ENCODE measurements at regions not wholly inside any gene's neighbourhood (a gene's known extent, or its start where the extent isn't known, plus 50 kb on each side); places are given as distances from the start of the nearest gene placed in this dataset.

DNA sequence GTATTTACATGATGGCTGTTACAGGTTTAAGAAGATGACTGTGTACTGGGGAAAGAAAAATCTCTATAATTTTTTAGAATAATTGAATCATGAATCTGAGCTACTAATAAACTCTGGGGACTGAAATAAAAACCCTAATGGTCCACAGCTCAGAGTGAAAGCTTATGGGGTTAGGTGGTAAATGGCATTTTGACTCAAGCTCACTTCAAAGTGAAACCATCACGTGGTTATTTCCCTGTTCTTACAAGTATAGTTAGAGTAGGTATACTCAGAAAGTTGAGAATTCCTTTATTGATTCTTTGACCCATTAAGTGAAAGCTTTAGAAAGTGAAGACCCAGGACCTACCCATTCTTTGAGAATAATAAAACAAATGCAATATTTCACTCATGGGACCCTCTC is 626.2 kb upstream of the SETBP1 start:
- H3K27me3 Mint-ChIP-seq = no peaks in the 10 kb centered on the region
- ChIA-PET POLR2A (no interaction called here), CTCF (no interaction called here)
- no peak overlapping the region for H3K4me3 Mint-ChIP-seq
- no peak overlapping the region for H3K27ac Mint-ChIP-seq
- H3K9me3 Mint-ChIP-seq = no peaks in the 10 kb centered on the region
- no peaks in the 10 kb centered on the region for H3K36me3 Mint-ChIP-seq (ENCODE audit: low read depth)
- H3K4me1 Mint-ChIP-seq = no peaks in the 10 kb centered on the region
- no peak for DNase-seq

DNA sequence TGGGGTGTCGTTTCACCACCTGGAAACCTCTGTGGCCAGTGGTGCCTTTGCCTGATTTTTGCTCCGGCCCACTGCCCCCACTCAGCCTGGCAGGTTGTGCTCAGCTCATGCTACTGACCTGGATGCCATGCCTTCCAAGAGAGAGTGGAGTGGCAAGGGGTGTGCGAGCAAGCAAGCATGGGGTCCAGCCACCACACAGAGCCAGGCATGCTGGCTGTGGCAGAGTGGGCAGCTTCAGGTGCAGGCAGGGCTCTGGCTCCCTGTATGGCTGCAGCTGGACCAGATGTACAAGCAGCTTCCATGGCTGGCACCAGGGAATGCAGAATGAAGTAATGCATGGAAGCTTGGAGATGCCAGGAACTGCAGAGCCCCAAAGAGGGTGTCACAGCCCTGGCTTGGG is 620.5 kb upstream of the SETBP1 start:
- Mint-ChIP-seq H3K27ac (no peak overlapping the region), H3K36me3 (ENCODE audit: low read depth) (no peaks in the 10 kb centered on the region), H3K27me3 (no peaks in the 10 kb centered on the region), H3K9me3 (no peaks in the 10 kb centered on the region), H3K4me1 (no peaks in the 10 kb centered on the region), H3K4me3 (no peak overlapping the region)
- DNase-seq = no peak
- POLR2A ChIA-PET = no interaction called here
- CTCF ChIA-PET = interaction anchor here (0.5 kb wide), 1 partner anchor 44 kb away, joined by 3 read pairs; no protein-coding TSS in a partner anchor

DNA sequence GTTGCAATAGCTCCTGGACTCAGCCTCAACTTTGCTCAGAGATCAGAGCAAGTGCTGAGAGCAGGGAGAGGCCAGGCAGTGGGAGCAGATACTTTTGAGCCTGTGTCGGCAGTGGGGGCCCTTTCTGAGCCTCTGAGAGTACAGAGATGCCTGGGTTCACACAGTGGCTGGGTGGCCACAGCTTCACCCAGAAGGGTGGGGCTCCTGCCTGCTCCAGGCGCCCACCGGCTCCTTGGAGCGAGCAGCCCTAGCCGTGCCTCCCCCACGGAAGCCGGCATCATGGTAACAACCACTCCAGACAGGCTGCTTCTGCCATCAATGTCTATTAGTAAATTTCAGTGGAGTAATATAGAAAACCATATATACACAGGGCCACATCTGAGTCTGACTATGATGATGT is 619.2 kb upstream of the SETBP1 start:
- no peaks in the 10 kb centered on the region for H3K36me3 Mint-ChIP-seq (ENCODE audit: low read depth)

DNA sequence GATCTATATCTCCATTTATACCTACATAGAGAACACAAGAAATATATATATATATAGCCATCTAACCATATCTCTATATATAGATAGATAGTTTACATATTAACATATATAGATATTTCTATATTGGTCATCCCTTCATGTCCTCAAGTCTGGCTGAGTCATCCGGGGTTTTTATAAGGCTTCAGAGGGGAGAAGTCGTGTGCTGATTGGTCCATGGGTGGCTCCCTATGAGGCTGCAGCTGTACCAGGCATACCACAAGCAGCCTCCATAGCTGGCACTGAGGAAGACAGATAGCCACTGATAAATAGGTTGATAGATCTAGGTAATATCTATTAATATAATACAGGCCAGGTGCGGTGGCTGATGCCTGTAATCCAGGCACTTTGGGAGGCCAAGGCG is 618.3 kb upstream of the SETBP1 start:
- Mint-ChIP-seq H3K27me3 (no peaks in the 10 kb centered on the region), H3K4me3 (no peak overlapping the region), H3K4me1 (no peaks in the 10 kb centered on the region), H3K36me3 (ENCODE audit: low read depth) (no peaks in the 10 kb centered on the region), H3K27ac (no peak overlapping the region), H3K9me3 (no peaks in the 10 kb centered on the region)
- DNase-seq = no peak
- ChIA-PET POLR2A (no interaction called here), CTCF (no interaction called here)

More for the DNA sequence above, 619.2 kb upstream of the SETBP1 start:
- H3K27ac Mint-ChIP-seq = no peak overlapping the region
- H3K27me3 Mint-ChIP-seq = no peaks in the 10 kb centered on the region
- DNase-seq = no peak
- no peaks in the 10 kb centered on the region for H3K9me3 Mint-ChIP-seq
- POLR2A ChIA-PET = no interaction called here
- H3K4me1 Mint-ChIP-seq = no peaks in the 10 kb centered on the region
- H3K4me3 Mint-ChIP-seq = no peak overlapping the region
- CTCF ChIA-PET = no interaction called here

DNA sequence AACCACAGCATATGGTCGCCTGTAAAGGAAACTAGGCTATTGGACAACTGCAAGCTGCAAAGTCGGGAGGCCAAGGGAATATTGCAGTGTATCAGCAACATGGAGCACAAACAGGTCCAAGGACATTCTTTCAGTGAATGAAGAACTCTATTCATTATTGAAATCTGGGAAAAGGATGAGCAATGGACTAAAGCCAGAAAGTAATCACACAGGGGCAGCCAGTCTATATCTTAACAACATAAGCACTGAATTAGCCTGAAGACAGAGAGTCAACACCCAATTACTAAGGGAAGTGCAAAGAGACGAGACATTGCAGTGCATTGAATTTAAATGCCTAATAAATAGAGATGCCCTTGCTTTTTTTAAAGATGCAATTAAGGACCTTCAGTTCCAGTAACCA is 615.5 kb upstream of the SETBP1 start:
- DNase-seq = no peak
- no peaks in the 10 kb centered on the region for H3K4me1 Mint-ChIP-seq
- H3K4me3 Mint-ChIP-seq = no peak overlapping the region
- H3K9me3 Mint-ChIP-seq = no peaks in the 10 kb centered on the region
- POLR2A ChIA-PET = no interaction called here
- no peaks in the 10 kb centered on the region for H3K36me3 Mint-ChIP-seq (ENCODE audit: low read depth)
- no peak overlapping the region for H3K27ac Mint-ChIP-seq
- CTCF ChIA-PET = no interaction called here
- no peaks in the 10 kb centered on the region for H3K27me3 Mint-ChIP-seq

DNA sequence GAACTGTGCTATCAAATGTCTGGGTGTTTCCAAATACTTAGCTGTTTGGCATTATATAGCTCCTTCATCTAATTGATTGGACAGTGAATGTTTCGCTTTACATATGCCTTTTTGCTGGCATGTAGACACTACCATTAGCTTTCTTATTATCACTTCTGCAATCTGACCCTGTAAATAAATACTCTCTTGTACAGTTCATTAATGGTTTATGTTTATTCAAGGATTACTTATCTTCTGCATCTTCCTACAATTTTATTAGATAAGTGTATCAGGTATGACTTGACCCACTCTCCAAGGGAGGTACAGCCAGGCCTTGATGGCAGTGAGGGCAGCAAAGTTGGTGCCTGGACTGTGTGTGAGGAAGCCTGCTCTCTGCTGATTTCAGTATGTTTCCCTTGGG is 614.1 kb upstream of the SETBP1 start:
- ChIA-PET CTCF (no interaction called here), POLR2A (no interaction called here)
- Mint-ChIP-seq H3K27ac (no peak overlapping the region), H3K9me3 (no peaks in the 10 kb centered on the region), H3K4me3 (no peak overlapping the region), H3K36me3 (ENCODE audit: low read depth) (no peaks in the 10 kb centered on the region), H3K4me1 (no peaks in the 10 kb centered on the region), H3K27me3 (no peaks in the 10 kb centered on the region)
- no peak for DNase-seq

DNA sequence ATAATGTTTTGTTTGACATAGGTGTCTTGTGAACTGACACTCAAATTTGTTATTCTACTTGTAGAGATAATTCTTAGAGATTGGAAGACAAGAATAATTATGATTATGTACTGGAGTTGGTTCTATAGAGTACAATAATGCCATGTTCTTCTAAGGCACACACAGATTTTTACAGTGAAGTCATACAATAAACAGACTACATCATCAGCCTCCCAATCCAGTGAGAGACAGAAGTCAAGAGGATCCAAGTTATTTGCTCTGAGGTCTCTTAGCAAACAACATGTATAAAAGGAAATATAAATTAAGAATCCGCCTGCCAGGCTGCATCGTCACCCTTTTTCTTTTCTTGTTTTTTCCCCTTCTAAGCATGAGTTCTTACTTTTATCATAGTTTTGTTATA is 613.5 kb upstream of the SETBP1 start:
- no peaks in the 10 kb centered on the region for H3K27me3 Mint-ChIP-seq
- CTCF ChIA-PET = no interaction called here
- H3K9me3 Mint-ChIP-seq = no peaks in the 10 kb centered on the region
- DNase-seq = no peak
- no peaks in the 10 kb centered on the region for H3K36me3 Mint-ChIP-seq (ENCODE audit: low read depth)
- no peak overlapping the region for H3K27ac Mint-ChIP-seq
- POLR2A ChIA-PET = no interaction called here
- no peaks in the 10 kb centered on the region for H3K4me1 Mint-ChIP-seq
- no peak overlapping the region for H3K4me3 Mint-ChIP-seq

DNA sequence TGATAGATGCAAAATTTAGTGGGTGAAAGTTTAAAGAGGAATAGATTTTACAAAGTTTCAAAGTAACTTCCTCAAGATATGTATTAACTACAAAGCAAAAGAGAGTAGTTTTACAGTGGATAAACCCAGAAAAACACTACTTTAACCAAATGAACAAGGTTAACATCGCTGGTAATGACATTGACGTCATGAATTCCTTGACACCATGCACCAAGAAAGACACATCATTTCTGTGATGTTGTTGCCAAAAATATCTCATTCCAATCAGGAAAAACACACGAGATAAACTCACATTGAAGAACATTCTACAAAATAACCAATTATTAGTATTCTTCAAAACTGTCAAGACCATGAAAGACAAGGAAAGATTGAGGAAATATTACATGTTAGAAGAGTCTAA is 605.6 kb upstream of the SETBP1 start:
- no peak overlapping the region for H3K4me3 Mint-ChIP-seq
- H3K36me3 Mint-ChIP-seq (ENCODE audit: low read depth) = no peaks in the 10 kb centered on the region
- CTCF ChIA-PET = no interaction called here
- H3K9me3 Mint-ChIP-seq = no peaks in the 10 kb centered on the region
- H3K27ac Mint-ChIP-seq = no peak overlapping the region
- no peaks in the 10 kb centered on the region for H3K27me3 Mint-ChIP-seq
- POLR2A ChIA-PET = no interaction called here
- no peak for DNase-seq
- no peaks in the 10 kb centered on the region for H3K4me1 Mint-ChIP-seq

DNA sequence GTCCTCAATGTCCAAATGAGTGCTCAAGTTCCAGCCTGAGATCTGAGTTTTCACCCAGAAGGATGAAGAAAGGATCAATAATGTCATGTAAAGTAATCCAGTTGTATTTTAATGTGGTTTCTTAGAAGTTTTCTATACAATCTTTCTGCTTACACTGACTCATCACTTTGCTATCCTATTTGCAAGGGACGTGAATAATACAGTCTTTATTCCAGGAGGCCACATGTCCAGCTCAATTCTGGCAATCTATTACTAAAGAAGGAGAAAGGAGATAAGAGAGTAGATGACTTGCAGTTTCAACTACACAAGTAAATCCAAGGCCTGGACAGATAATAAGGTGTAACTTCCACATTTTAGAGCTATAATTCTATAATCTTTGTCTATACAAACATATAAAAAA is 601.1 kb upstream of the SETBP1 start:
- H3K27me3 Mint-ChIP-seq = no peaks in the 10 kb centered on the region
- no peak overlapping the region for H3K4me3 Mint-ChIP-seq
- H3K36me3 Mint-ChIP-seq (ENCODE audit: low read depth) = no peaks in the 10 kb centered on the region
- H3K4me1 Mint-ChIP-seq = no peaks in the 10 kb centered on the region
- DNase-seq = no peak
- CTCF ChIA-PET = no interaction called here
- POLR2A ChIA-PET = no interaction called here
- no peak overlapping the region for H3K27ac Mint-ChIP-seq
- H3K9me3 Mint-ChIP-seq = no peaks in the 10 kb centered on the region

DNA sequence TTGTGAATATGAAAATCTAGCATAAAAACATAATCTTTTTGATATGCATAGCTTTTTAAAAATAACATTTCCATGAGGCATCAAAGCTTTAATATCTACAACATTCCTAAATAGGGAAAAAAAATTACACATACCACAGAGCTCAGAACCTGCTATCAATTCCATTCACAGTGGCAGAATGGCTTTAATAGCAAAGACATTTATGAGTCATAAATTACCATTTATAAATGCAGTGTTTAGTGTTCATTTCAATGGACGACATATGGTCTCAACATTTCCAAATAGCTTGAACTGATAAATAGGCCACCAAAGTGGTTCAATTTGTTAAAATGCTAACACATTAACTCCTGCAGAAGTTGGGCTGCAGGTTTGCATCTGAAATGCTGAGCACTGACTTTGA is 600.6 kb upstream of the SETBP1 start:
- POLR2A ChIA-PET = no interaction called here
- DNase-seq = no peak
- no peaks in the 10 kb centered on the region for H3K27me3 Mint-ChIP-seq

DNA sequence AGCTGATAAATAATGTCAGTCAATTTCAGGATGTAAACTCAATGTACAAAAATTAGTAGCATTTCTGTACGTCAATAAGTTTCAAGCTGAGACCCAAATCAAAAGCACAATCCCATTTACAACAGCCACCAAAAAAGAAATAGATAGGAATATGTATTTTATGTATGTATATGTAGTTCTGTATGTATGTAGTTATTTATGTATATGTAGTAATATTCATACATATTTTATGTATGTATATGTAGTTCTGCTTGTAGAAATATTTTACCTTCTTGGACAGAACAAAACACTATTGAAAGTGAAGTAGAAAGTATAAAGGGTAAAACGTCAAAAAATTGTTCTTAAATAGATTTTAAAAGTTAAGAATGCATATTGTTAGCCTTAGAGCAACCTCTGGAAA is 591.0 kb upstream of the SETBP1 start:
- Mint-ChIP-seq H3K27me3 (no peaks in the 10 kb centered on the region), H3K27ac (no peak overlapping the region), H3K9me3 (no peaks in the 10 kb centered on the region), H3K4me1 (no peaks in the 10 kb centered on the region), H3K36me3 (ENCODE audit: low read depth) (no peaks in the 10 kb centered on the region), H3K4me3 (no peak overlapping the region)
- CTCF ChIA-PET = no interaction called here
- DNase-seq = no peak
- POLR2A ChIA-PET = no interaction called here

More for the DNA sequence above, 600.6 kb upstream of the SETBP1 start:
- Mint-ChIP-seq H3K36me3 (ENCODE audit: low read depth) (no peaks in the 10 kb centered on the region), H3K4me3 (no peak overlapping the region), H3K27ac (no peak overlapping the region), H3K4me1 (no peaks in the 10 kb centered on the region), H3K9me3 (no peaks in the 10 kb centered on the region)
- CTCF ChIA-PET = no interaction called here

DNA sequence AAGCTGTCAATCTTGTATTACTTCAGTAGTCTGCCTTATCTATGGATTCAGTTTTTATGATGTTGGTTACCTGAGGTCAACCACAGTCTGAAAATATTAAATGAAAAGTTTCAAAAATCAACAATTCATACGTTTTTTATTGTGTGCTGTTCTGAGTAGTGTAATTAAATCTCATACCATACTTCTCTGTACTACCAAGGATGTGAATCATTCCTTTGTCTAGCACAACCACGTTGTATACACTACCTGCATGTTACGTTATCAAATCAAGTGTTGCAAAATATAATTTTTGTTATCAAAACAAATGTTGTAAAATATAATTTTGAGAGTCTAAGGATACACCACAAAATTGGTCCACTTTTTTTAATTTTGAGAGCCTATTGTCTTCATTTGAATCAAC is 590.2 kb upstream of the SETBP1 start:
- ChIA-PET CTCF (no interaction called here), POLR2A (no interaction called here)
- no peak for DNase-seq
- Mint-ChIP-seq H3K4me1 (no peaks in the 10 kb centered on the region), H3K27ac (no peak overlapping the region), H3K36me3 (ENCODE audit: low read depth) (no peaks in the 10 kb centered on the region), H3K27me3 (no peaks in the 10 kb centered on the region), H3K4me3 (no peak overlapping the region), H3K9me3 (no peaks in the 10 kb centered on the region)

DNA sequence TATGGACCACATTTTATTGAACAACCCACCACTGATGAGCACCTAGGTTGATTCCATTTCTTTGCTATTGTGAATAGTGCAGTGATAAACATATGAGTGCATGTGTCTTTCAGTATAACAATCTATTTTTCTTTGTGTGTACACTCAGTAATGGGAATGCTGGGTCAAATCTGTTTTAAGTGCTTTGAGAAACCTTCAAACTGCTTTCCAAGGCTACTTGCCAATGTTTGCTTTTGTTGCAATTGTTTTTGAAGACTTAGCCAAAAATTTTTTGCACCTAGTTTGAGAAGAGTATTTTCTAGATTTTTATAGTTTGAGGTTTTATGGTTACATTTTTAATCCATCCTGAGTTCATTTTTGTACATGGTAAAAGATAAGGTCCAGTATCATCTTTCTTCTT is 587.4 kb upstream of the SETBP1 start:
- H3K9me3 Mint-ChIP-seq = peaks cover 3% of the 10 kb centered on the region
- H3K36me3 Mint-ChIP-seq (ENCODE audit: low read depth) = no peaks in the 10 kb centered on the region

DNA sequence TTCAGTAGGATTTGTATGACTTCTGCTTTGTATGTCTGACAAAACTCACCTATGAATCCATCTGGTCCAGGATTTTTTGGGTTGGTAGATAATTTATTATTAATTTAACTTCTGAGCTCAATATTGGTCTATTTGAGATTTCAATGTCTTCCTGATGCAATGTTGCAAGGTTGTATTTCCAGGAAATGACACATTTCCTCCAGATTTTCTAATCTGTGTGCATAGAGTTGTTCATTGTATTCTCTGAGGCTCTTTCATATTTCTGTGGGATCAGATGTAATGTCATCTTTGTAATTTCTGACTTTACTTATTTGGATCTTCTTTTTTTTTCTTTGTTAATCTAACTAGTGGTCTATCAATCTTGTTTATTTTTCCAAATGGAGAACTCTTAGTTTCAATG is 584.7 kb upstream of the SETBP1 start:
- DNase-seq = no peak
- H3K36me3 Mint-ChIP-seq (ENCODE audit: low read depth) = no peaks in the 10 kb centered on the region
- CTCF ChIA-PET = no interaction called here
- H3K4me1 Mint-ChIP-seq = no peaks in the 10 kb centered on the region
- POLR2A ChIA-PET = no interaction called here
- no peaks in the 10 kb centered on the region for H3K27me3 Mint-ChIP-seq
- peaks cover 5% of the 10 kb centered on the region for H3K9me3 Mint-ChIP-seq
- H3K27ac Mint-ChIP-seq = no peak overlapping the region
- H3K4me3 Mint-ChIP-seq = no peak overlapping the region

More for the DNA sequence above, 587.4 kb upstream of the SETBP1 start:
- Mint-ChIP-seq H3K4me3 (no peak overlapping the region), H3K27me3 (no peaks in the 10 kb centered on the region), H3K4me1 (no peaks in the 10 kb centered on the region), H3K27ac (no peak overlapping the region)
- no peak for DNase-seq
- POLR2A ChIA-PET = no interaction called here
- CTCF ChIA-PET = no interaction called here

DNA sequence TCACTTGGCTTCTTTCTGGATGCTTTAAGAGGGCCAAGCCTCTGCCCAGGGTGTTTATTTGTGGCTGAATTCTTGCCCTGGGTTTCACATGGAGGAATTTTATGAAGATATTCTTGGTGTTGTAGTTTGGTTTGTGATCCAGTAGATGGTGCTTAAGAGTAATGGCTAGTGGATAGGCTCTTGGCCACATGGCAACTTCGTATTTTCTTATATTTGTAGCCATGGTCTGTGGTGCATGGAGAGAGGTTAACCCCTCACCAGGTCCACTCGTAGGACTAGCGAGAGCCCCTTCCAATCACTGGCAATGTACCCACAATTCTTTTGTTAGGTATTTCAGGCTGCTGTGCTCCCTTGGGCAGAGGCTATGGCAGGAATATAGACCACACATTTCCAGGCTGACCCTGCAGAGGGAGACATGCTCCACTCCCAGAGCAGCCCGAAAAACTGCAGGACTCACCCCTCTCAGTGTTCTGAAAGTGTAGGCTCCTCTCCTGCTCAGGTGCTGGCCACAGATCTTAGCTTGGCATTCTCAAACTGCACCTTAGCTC is 582.1 kb upstream of the SETBP1 start:
- H3K4me3 Mint-ChIP-seq = no peak overlapping the region
- peaks cover 5% of the 10 kb centered on the region for H3K9me3 Mint-ChIP-seq
- H3K27ac Mint-ChIP-seq = no peak overlapping the region
- ChIA-PET POLR2A (no interaction called here), CTCF (interaction anchor here (0.7 kb wide), 1 partner anchor 1187 kb away, joined by 3 read pairs; no protein-coding TSS in a partner anchor)
- no peak for DNase-seq
- no peaks in the 10 kb centered on the region for H3K27me3 Mint-ChIP-seq
- no peaks in the 10 kb centered on the region for H3K4me1 Mint-ChIP-seq
- H3K36me3 Mint-ChIP-seq (ENCODE audit: low read depth) = no peaks in the 10 kb centered on the region
